ENCODE measurements at regions not wholly inside any gene's neighbourhood (a gene's known extent, or its start where the extent isn't known, plus 50 kb on each side); places are given as distances from the start of the nearest gene placed in this dataset.
"Not testable (repeated sequence)": the region's sequence is repeated elsewhere in the genome, so short reads cannot be mapped to it uniquely, and the experiment has no call there.

- TF ChIP-seq CTCF (IDR thresholded peaks at IDR 0.05); EP300 (IDR thresholded peaks at IDR 0.05); POLR2A (IDR thresholded peaks at IDR 0.05; ENCODE audit: low read depth); POLR2AphosphoS5 (IDR thresholded peaks at IDR 0.05): not testable (repeated sequence)
Observed at GRCh38 chr4:189629733-189630132, 310.9 kb upstream of the FRG1 start.
